CD1c-positive myeloid dendritic cell (primary cell): ENCODE measurements at regions not wholly inside any gene's neighbourhood (a gene's known extent, or its start where the extent isn't known, plus 50 kb on each side); places are given as distances from the start of the nearest gene placed in this dataset.

ENCODE experiments used
- DNase-seq: peaks from one replicate; pipeline ENCODE4 v3.0.0-alpha.2; 2016; ENCODE audit errors: extremely low spot score

- DNase-seq, result no peak
Observed at GRCh38 chr17:77572065-77572601, 386.4 kb upstream of the TNRC6C start.

- DNase-seq, result no peak
Observed at GRCh38 chr17:77572851-77573250, 385.7 kb upstream of the TNRC6C start.

GRCh38 chr17:77577491-77577890 lies 381.0 kb upstream of the TNRC6C start:
- DNase-seq, result no peak

- no peak for DNase-seq
Observed at GRCh38 chr17:77579131-77579530, 379.4 kb upstream of the TNRC6C start.

GRCh38 chr17:77579682-77580081 lies 378.8 kb upstream of the TNRC6C start:
- DNase-seq, result peak; percentile 96

GRCh38 chr17:77580531-77581270 lies 377.8 kb upstream of the TNRC6C start:
- peak; percentile 47 for DNase-seq

GRCh38 chr17:77581480-77581879 lies 377.0 kb upstream of the TNRC6C start:
- DNase-seq, result no peak

- DNase-seq, result no peak
Observed at GRCh38 chr17:77585142-77585860, 373.2 kb upstream of the TNRC6C start.

- no peak for DNase-seq
Observed at GRCh38 chr17:77590951-77591735, 367.4 kb upstream of the TNRC6C start.

- no peak for DNase-seq
Observed at GRCh38 chr17:77592106-77592865, 366.2 kb upstream of the TNRC6C start.

GRCh38 chr17:77593081-77593480 lies 365.4 kb upstream of the TNRC6C start:
- DNase-seq, result no peak

- no peak for DNase-seq
Observed at GRCh38 chr17:77594416-77595209, 363.9 kb upstream of the TNRC6C start.

GRCh38 chr17:77596491-77597417 lies 361.7 kb upstream of the TNRC6C start:
- DNase-seq, result no peak

- no peak for DNase-seq
Observed at GRCh38 chr17:77597418-77598240, 360.9 kb upstream of the TNRC6C start.

- no peak for DNase-seq
Observed at GRCh38 chr17:77598241-77598620, 360.3 kb upstream of the TNRC6C start.

- no peak for DNase-seq
Observed at GRCh38 chr17:77599699-77600098, 358.8 kb upstream of the TNRC6C start.

- no peak for DNase-seq
Observed at GRCh38 chr17:77600346-77600745, 358.2 kb upstream of the TNRC6C start.

- DNase-seq, result no peak
Observed at GRCh38 chr17:77601054-77601979, 357.2 kb upstream of the TNRC6C start.
